ENCODE measurements at regions not wholly inside any gene's neighbourhood (a gene's known extent, or its start where the extent isn't known, plus 50 kb on each side); places are given as distances from the start of the nearest gene placed in this dataset.

DNA sequence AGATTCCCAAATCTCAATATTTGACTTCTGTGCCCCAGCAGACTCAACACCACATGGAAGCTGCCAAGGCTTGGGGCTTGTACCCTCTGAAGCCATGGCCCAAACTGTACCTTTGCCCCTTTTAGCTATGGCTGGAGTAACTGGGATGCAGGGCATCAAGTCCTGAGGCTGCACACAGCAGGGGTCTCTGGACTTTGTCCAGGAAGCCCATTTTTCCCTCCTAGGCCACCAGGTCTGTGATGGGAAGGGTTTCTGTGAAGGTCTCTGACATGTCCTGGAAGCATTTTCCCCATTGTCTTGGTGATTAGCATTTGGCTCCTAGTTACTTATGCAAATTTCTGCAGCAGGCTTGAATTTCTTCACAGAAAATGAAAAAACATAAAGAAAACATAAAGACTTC is 762.3 kb downstream of the GALC start:
- no peak for DNase-seq

- no peak for DNase-seq
Observed at GRCh38 chr14:87229131-87229530, 763.9 kb downstream of the GALC start.

- no peak for DNase-seq
Observed at GRCh38 chr14:87217023-87217422, 776.0 kb downstream of the GALC start.

DNA sequence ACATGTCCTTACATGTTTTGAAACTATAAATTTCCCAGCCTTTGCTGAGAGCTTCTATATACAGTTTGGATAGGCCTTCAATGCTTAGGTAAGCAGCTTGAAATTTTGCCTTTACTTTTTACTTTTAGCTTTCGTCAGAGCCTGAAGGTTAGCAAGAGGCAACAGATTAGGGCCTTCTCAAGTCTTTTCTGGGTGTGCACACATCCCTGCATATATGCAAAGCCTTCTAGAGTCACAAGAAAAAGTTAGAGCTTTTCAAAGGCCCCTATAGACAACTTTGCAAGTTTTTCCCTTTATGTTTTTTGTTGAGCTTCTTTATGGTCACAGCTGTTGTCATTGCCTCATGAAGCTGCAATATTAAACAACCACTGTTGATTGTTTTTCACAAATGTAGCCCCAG is 778.4 kb downstream of the GALC start:
- no peak for DNase-seq

DNA sequence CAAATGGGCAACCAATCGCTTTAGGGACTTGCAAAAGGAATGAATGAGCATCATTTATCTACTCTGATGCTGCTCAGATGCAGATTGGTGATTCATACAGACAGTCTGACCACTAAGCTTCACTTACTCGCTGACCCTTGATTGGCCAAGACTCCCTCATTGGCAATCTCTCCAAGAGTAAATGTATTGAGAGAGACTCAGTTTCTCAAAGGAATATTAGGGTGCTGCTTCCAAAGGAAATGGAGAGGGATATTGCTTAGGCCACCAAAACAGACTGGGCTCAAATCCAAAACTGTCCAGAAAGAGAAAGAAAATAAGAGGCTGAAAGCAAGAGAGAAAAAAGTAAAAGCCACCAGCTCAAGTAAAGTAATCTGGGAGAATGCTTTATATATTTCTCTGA is 785.2 kb downstream of the GALC start:
- no peak for DNase-seq

DNA sequence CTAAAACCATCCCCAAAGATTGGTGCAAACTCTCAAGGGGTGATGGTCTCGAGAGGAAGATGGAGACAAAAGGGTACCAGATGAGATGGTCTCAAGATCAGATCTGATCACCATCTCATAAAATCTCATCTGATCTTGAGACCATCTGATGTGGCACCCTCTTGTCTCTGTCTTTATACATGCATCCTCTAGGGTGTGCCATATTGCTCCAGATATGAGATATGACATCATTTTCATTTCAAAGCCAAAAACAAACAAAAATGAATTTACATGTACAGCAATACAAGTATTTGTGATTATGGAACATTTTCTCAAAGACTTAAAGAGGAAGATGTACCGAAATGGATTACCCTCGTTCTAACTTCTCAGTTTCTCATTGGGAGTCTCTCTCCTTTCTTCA is 787.2 kb downstream of the GALC start:
- no peak for DNase-seq

GRCh38 chr14:87203346-87203745 is 789.6 kb downstream of the GALC start:
- no peak for DNase-seq

DNA sequence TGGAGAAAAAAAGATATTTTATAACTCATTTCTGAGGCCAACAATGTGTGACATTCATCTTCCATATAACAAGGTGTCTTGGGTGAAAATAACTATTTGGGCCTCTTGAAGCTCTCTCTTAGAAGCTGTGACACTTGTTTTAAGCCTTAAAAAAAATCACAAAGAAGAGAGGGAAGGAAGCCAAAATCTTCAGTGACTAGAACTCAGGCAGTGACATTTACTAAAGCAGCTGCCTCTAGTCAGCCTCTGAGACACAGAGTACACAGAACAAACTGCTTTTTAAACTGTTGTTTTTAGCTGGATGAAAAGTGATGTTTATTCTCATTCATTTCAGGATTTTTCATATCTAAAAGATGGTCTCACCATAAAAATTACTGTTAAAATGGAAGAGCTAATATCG is 793.6 kb downstream of the GALC start:
- no peak for DNase-seq

- no peak for DNase-seq
Observed at GRCh38 chr14:87196436-87196835, 796.5 kb downstream of the GALC start.

DNA sequence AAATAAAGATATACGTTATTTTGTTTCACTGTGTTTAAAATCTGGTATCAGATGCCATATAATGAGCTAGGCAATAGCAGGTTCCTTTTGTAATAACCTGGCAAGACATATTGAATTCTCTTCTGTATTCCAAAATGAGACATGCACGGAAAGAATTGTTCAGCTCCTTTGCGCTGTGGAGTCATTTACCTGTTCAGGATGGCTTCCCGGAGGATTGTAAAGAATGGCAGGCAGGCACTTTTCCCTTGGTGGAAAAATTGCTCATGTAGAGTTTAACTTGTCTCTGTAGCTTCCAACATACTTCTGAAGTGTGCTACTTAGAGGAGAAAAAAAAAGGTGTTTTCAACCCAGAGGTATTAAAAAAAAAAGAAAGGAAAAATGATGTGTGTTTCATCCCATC is 805.2 kb downstream of the GALC start:
- DNase-seq: no peak

DNA sequence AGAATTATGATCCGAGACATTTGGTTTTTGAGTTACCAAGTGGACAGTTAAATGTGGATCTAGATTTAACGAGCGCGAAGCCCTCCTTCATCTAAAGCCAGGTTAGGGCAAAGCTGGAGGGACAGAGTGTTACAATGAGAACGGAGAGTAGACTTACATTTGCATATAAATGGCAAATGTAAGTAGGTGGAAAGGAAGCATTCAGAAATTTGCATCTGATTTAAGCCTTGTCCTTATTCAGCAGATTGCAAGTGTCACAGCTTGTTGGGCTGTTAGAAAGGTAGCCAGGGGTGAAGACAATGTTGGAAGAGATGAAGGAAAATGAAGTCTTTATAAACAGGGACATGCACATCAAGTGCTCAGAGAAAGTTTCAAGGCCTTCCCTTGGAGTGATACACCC is 806.2 kb downstream of the GALC start:
- no peak for DNase-seq

DNA sequence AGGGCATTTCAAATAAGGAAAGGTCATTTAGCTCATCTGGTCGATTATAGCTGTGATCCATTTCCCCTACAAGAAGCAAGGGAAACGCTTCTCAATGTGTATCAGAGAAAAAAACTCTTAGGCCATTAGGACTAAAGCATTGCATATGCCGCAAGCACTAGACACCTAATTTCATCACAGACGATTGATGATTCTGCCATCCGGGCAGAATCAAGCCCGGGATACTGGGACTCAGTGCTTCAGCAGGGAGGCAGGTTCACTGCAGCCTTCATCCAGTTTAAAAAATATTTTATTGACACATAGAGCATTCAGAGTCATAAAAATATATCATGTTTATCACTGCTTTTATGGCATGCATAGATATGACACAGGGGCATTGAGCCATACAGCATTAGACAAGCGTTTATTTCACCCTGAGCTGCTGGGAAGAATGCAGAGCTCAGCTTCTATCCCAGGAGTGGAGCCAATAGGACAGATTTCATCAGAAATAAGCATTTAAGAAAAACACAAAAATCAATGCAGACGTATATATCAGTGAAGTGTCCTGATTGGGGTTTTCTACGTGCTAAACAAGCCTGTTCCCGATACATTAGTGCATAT is 806.9 kb downstream of the GALC start:
- DNase-seq: no peak

- DNase-seq: no peak
Observed at GRCh38 chr14:87184180-87184579, 808.8 kb downstream of the GALC start.

- DNase-seq: no peak
Observed at GRCh38 chr14:87181288-87181687, 811.7 kb downstream of the GALC start.

- no peak for DNase-seq
Observed at GRCh38 chr14:87179936-87180335, 813.0 kb downstream of the GALC start.

- DNase-seq: no peak
Observed at GRCh38 chr14:87178277-87178676, 814.7 kb downstream of the GALC start.

DNA sequence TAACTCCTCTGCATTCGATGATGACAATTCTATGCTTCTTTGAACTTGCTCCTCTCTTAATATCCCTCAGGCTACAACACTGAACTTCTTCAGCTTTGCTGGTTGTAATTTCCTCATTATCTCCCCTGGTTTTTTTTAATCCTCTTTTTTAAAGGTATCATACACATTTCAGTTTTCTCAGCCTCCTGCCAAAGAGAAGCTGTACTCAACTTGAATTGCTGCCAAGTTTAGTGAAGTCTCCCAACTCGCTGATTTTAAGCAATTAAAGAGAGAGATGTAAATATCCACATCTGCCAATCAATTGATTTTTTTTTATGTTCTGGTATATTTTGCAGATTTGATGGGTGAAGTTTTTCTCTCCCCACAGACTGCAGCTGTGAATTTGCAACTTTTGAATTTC is 817.8 kb downstream of the GALC start:
- peak; percentile 19 for DNase-seq

DNA sequence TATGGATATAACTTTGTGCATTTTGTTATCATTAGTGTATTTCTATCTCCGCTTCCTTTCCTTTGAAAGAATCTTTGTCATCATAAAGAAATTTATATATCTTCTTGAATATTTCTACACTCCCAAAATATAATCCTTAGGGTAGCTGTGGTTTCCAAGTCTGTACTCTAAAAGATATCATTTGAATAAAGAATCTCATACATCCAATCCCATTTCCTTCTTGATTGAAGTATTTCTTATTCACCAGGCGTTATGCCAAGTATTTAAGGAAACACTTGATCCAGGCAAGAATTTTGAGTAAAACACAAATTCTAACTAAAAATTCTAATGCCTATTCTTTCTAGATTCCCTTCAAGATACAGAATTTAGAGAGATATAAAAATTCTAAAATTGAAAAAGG is 821.8 kb downstream of the GALC start:
- DNase-seq: no peak

- DNase-seq: no peak
Observed at GRCh38 chr14:87170179-87170578, 822.8 kb downstream of the GALC start.

DNA sequence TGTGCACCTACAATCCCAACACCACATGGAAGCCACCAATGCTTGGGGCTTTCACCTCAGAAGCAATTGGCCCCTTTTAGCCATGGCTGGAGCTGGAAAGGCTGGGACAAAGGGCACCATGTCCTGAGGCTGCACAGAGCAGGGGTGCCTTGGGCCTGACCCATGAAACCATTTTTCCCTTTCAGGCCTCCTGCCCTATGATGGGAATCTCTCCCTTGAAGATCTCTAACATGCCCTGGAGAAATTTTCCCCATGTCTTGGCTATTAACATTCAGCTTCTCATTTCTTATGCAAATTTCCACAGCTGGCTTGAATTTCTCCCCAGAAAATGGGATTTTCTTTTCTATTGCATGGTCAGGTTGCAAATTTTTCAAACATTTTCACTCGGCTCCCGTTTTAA is 823.6 kb downstream of the GALC start:
- DNase-seq: no peak

DNA sequence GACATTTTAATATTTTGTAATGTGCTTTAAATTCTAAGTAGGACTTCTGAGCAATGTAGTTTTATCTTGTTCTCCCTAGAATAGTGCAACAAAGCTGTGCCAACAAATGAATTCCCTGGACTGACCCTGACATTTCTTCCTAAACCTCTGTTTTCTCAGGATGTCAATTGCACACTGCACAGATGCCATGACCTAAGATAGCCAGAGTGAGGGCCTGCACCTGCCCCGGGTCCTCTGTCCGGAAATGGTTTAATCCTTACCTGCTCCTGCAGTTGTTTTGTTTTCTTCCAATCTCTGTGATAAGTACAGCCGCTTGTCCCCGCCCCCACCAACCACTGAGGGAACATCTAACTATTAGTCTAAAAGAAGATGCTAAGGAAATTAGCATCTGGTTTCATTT is 831.5 kb downstream of the GALC start:
- no peak for DNase-seq

GRCh38 chr14:87160989-87161388 is 832.0 kb downstream of the GALC start:
- no peak for DNase-seq

DNA sequence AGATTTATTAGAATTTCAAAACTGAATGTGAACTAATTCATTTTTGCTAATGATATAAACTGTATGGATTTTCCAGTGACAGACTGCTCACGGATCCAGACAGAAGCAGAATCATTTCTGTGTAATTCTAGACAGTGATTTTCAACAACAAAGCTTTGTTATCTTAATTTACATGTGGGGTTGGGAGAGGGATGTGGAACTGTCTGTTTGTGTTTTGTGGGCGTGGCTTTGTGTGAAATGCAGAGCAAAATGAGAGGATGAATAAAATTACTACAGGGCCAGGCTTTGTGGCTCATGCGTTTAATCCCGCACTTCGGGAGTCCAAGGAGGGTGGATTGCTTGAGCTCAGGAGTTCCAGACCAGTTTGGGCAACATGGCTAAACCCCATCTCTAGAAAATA is 834.7 kb downstream of the GALC start:
- no peak for DNase-seq

GRCh38 chr14:87156878-87157277 is 836.1 kb downstream of the GALC start:
- DNase-seq: no peak

DNA sequence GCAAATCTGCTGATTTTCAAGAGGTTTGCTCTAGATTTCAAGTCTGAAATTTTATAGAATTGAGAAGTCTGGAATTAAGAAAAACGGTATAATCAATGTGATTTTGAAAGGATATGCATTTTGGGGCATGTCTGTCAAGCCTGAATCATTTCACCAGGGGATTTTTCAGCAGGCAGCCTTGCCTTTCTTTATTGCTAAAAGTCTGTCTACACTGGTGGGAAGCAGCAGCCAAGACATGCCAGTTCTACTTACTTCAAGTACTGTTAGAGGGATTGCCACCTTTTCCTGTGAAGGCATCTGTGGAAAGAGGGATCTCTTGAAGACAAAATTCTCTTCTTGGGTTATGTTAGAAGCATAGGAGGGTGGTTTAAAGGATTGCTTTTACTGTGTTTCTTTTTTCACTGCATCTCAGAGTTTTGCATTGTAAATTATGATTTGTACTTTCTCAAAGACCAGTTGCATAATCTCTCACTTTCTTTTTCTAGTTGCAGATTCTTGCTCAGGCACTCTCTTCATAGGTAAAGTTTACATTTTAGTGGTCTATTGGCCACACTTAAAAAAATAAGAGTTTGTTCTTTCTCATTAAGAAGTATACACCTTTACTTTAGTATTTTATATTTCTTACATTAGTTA is 837.0 kb downstream of the GALC start:
- no peak for DNase-seq

All from NCI-H345 (cell line).